GM21367 (cell line): ENCODE measurements at regions not wholly inside any gene's neighbourhood (a gene's known extent, or its start where the extent isn't known, plus 50 kb on each side); places are given as distances from the start of the nearest gene placed in this dataset.
"Not testable (repeated sequence)": the region's sequence is repeated elsewhere in the genome, so short reads cannot be mapped to it uniquely, and the experiment has no call there.

Source experiments
- ATAC-seq: cut with Tn5 transposase; IDR thresholded peaks from one replicate; pipeline ENCODE4 v1.9.1; 2021; ENCODE audit not compliant: unreplicated experiment

DNA sequence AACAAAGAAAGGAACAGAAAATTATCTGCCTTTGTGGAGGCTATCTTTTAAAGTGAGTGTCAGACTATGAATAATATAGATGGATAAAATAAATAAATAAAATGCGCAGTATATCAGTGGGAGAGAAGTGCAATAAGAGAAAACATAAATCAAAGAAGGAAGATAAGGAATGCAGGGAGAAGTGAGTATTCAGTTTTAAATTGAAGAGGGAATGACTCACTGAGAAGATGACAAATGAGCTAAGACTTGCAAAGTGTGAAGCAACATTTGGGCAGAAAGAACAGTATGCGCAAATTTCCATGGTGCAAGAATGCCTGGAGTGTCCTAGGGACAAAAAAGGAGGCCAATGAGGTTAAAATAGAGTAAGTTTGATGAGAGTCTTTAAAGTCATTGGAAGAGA lies 1300.1 kb upstream of the ALCAM start:
- no peak for ATAC-seq

DNA sequence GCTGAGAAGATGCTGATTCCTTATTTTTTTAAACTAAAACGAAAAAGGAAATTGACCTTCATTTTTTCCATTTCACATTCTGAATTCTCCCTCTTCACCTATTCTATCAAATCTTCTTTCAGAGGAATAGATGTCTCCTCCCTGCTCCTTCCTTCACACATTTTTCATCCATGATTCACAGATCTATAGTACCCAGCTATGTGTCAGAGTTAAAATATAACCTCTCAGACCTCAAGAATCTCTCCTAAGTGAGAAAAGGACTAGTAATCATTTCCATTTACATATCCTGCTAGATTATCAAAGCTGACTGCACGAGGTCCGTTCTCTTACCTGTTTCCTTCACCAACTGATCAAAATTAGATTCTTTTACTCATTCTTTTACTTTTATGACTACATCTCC lies 1297.6 kb upstream of the ALCAM start:
- ATAC-seq, result no peak

GRCh38 chr3:104070906-104071305 lies 1295.8 kb upstream of the ALCAM start:
- no peak for ATAC-seq

DNA sequence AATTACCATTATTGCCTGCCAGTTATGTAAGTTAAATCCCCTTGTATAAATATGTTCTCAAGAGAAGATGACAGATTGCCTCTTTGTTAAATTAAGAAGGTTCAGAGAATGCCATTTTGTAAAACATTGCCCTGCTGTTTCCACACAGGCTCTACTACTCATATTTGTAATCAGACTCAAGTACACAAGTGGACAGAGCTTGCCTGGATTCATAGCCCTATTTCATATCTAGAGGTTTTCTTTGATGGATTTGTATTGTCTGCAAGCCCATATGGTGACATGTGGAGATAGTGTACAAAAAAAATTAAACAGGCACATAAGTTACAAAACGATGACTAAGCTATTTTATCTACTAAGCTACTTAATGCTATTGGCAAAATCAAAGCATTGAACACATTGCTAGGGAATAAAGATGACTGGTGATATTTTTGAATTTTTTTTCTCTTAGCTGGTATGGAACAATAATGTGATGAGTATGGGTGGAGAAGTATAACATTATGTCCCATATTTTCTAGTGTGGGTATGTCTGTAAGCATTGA lies 1286.6 kb upstream of the ALCAM start:
- no peak for ATAC-seq

DNA sequence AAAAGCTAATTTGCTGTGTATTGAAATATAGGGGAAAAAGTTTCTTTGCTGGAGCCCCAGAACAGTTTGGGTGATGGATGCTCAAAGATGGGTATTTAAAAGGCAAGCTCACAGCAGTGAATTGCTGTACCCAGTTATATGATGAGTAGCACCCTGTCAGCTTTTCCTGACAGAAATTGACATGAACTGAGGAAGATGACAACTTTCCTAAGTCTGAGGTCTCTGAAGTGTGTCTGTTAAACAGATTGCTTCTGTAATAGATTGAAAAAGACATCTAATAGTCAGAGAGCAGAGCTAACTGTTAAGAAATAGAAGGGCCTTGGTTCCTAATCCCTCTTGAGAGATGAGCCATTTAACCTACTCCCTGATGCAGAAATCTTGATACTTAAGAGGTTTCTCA lies 1278.0 kb upstream of the ALCAM start:
- ATAC-seq, result no peak

GRCh38 chr3:104089987-104090386 lies 1276.7 kb upstream of the ALCAM start:
- not testable (repeated sequence) for ATAC-seq

DNA sequence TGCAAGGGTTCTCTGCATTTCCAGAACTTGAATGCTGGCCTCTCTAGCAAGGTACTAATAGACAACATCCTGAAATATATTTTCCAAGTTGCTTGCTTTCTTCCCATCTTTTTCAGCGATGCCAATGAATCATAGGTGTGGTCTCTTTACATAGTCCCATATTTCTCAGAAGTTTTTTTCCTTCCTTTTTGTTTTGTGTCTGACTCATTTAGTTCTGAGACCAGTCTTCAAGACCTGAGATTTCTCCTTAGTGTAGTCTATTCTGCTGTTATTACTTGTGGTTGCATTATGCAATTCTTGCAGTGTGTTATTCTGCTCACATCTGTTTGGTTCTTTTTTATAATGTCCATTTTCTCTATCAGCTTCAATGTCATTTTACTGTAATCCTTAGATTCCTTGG lies 1265.0 kb upstream of the ALCAM start:
- no peak for ATAC-seq

GRCh38 chr3:104102386-104102785 lies 1264.3 kb upstream of the ALCAM start:
- ATAC-seq, result peak; percentile 97

- ATAC-seq, result no peak
Measured at GRCh38 chr3:104106276-104106675, 1260.4 kb upstream of the ALCAM start.

- ATAC-seq, result no peak
Measured at GRCh38 chr3:104108522-104108921, 1258.2 kb upstream of the ALCAM start.

GRCh38 chr3:104126463-104126862 lies 1240.2 kb upstream of the ALCAM start:
- ATAC-seq, result no peak

GRCh38 chr3:104126864-104127553 lies 1239.7 kb upstream of the ALCAM start:
- ATAC-seq, result no peak

- no peak for ATAC-seq
Measured at GRCh38 chr3:104127830-104128229, 1238.9 kb upstream of the ALCAM start.

GRCh38 chr3:104132566-104133403 lies 1233.9 kb upstream of the ALCAM start:
- ATAC-seq, result no peak

DNA sequence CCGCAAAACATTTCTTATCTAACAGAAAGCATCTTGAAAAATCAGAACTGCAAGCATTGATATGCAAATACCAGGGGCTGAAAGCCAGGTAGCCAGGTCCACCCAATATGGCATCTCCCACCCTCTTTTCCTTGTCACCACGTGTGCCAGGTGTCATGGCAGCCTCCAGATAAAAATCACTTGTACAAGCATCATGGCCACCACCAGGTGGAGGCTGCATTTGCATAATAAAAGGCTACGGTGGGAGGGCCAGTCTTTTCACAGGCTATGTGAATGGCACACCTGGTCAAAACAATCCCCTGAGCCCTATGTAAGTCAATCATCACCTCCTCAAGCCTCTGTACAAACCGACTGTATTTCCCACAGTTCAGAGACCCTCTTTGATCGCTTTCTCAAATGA lies 1233.1 kb upstream of the ALCAM start:
- no peak for ATAC-seq

DNA sequence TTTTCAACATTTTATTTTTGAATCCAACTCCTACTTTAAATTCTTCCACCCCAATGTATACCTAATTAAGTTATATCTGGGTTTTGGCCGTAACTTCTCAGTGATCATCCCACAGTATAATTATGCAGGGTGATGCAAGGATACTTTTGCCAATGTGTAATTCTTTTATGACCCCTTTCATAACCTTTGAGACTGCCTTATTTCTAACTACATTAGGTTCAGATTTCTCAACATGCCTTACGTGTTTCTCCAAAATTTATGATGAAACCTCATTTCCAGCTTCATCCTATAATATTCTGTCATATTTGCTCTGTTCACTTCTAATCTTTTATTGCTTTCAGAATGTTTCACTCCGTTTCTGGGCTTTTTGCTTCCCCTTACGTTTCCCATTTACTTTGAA lies 1229.6 kb upstream of the ALCAM start:
- ATAC-seq, result no peak

- no peak for ATAC-seq
Measured at GRCh38 chr3:104145164-104145563, 1221.5 kb upstream of the ALCAM start.

GRCh38 chr3:104149154-104149553 lies 1217.6 kb upstream of the ALCAM start:
- no peak for ATAC-seq

GRCh38 chr3:104150724-104151123 lies 1216.0 kb upstream of the ALCAM start:
- no peak for ATAC-seq

- ATAC-seq, result no peak
Measured at GRCh38 chr3:104154896-104155295, 1211.8 kb upstream of the ALCAM start.

DNA sequence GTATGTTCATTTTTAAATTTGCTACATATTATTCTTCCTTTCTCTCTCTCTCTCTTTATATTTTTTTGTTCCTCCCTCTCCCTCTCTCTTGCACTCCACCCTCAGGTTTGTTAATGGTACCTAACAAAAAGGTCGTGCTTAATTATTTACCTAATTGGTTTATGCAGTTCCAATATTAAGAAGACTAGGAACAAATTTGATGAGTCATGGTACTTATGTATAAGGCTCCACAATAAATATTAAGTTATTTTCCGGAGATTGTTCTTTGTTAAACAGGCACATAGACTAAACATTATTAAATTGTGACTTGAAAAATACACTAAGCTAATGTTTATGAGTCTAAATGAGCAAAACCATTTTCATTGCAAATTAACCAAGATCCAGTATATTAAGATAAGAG lies 1200.8 kb upstream of the ALCAM start:
- no peak for ATAC-seq

- ATAC-seq, result no peak
Measured at GRCh38 chr3:104168386-104168785, 1198.3 kb upstream of the ALCAM start.
